ENCODE measurements at regions not wholly inside any gene's neighbourhood (a gene's known extent, or its start where the extent isn't known, plus 50 kb on each side); places are given as distances from the start of the nearest gene placed in this dataset.

GRCh38 chr9:1457460-1457859 lies 407.3 kb downstream of the DMRT2 start:
- Histone ChIP-seq H3K79me2 (ENCODE audit: insufficient read depth, low read depth, low read length) (no peaks in the 10 kb centered on the region), H3K4me3 (ENCODE audit: low read depth, low read length, poor library complexity, severe bottlenecking) (no peak overlapping the region), H3K27ac (ENCODE audit: low read depth, low read length, poor library complexity, severe bottlenecking) (no peak overlapping the region), H3K36me3 (ENCODE audit: insufficient read depth, low read length) (no peaks in the 10 kb centered on the region), H3K9me3 (ENCODE audit: low read length) (no peaks in the 10 kb centered on the region), H3K4me1 (ENCODE audit: insufficient read depth, low read length, poor library complexity, severe bottlenecking) (no peaks in the 10 kb centered on the region), H3K9me2 (ENCODE audit: insufficient read depth, low read length) (no peaks in the 10 kb centered on the region), H4K20me1 (ENCODE audit: insufficient read depth, low read length) (no peaks in the 10 kb centered on the region), H2AFZ (ENCODE audit: low read length) (no peak overlapping the region), H3K4me2 (ENCODE audit: low read length) (no peak overlapping the region)
- no peak for DNase-seq (ENCODE audit: low spot score)
- intact Hi-C loops (cut with micrococcal nuclease; ENCODE audit: unreplicated experiment): no loop called here
- ChIA-PET CTCF (ENCODE audit: unreplicated experiment) (no interaction called here), POLR2A (interaction anchor here (0.5 kb wide), 1 partner anchor 14 kb away, joined by 3 read pairs; no protein-coding TSS in a partner anchor)
- BruUV-seq (replicated peaks): no TSS peak
- TF ChIP-seq CTCF (conservative IDR thresholded peaks at IDR 0.05; ENCODE audit: low read length): no peak
- no peak for TF ChIP-seq EZH2phosphoT487 (IDR thresholded peaks at IDR 0.05; ENCODE audit: borderline replicate concordance, low read depth, low read length)

- Histone ChIP-seq H3K4me3 (ENCODE audit: low read depth, low read length, poor library complexity, severe bottlenecking) (no peak overlapping the region), H3K79me2 (ENCODE audit: insufficient read depth, low read depth, low read length) (no peaks in the 10 kb centered on the region), H2AFZ (ENCODE audit: low read length) (no peak overlapping the region), H3K27ac (ENCODE audit: low read depth, low read length, poor library complexity, severe bottlenecking) (no peak overlapping the region), H3K4me1 (ENCODE audit: insufficient read depth, low read length, poor library complexity, severe bottlenecking) (no peaks in the 10 kb centered on the region), H4K20me1 (ENCODE audit: insufficient read depth, low read length) (no peaks in the 10 kb centered on the region), H3K9me2 (ENCODE audit: insufficient read depth, low read length) (no peaks in the 10 kb centered on the region), H3K9me3 (ENCODE audit: low read length) (no peaks in the 10 kb centered on the region), H3K4me2 (ENCODE audit: low read length) (no peak overlapping the region), H3K36me3 (ENCODE audit: insufficient read depth, low read length) (no peaks in the 10 kb centered on the region)
- CTCF ChIA-PET (ENCODE audit: unreplicated experiment): no interaction called here
- TF ChIP-seq CTCF (conservative IDR thresholded peaks at IDR 0.05; ENCODE audit: low read length) (no peak), EZH2phosphoT487 (IDR thresholded peaks at IDR 0.05; ENCODE audit: borderline replicate concordance, low read depth, low read length) (no peak)
- BruUV-seq (replicated peaks): no TSS peak
- DNase-seq (ENCODE audit: low spot score): no peak
- POLR2A ChIA-PET: interaction anchor here (0.6 kb wide), 1 partner anchor 63 kb away, joined by 3 read pairs; no protein-coding TSS in a partner anchor
- intact Hi-C loops (cut with micrococcal nuclease; ENCODE audit: unreplicated experiment): no loop called here
Observed at GRCh38 chr9:1458503-1458902, 408.3 kb downstream of the DMRT2 start.

GRCh38 chr9:1460143-1460769 lies 410.1 kb downstream of the DMRT2 start:
- ChIA-PET CTCF (ENCODE audit: unreplicated experiment) (no interaction called here), POLR2A (no interaction called here)
- intact Hi-C loops (cut with micrococcal nuclease; ENCODE audit: unreplicated experiment): loop anchor here (10.0 kb wide), 1 partner anchor 145 kb away; no protein-coding TSS in a partner anchor
- Histone ChIP-seq H3K9me2 (ENCODE audit: insufficient read depth, low read length) (no peaks in the 10 kb centered on the region), H3K4me1 (ENCODE audit: insufficient read depth, low read length, poor library complexity, severe bottlenecking) (no peaks in the 10 kb centered on the region), H3K4me2 (ENCODE audit: low read length) (no peak overlapping the region), H3K4me3 (ENCODE audit: low read depth, low read length, poor library complexity, severe bottlenecking) (no peak overlapping the region), H2AFZ (ENCODE audit: low read length) (no peak overlapping the region), H3K79me2 (ENCODE audit: insufficient read depth, low read depth, low read length) (no peaks in the 10 kb centered on the region), H3K36me3 (ENCODE audit: insufficient read depth, low read length) (no peaks in the 10 kb centered on the region), H3K27ac (ENCODE audit: low read depth, low read length, poor library complexity, severe bottlenecking) (no peak overlapping the region), H4K20me1 (ENCODE audit: insufficient read depth, low read length) (no peaks in the 10 kb centered on the region), H3K9me3 (ENCODE audit: low read length) (no peaks in the 10 kb centered on the region)
- no TSS peak for BruUV-seq (replicated peaks)
- TF ChIP-seq EZH2phosphoT487 (IDR thresholded peaks at IDR 0.05; ENCODE audit: borderline replicate concordance, low read depth, low read length) (no peak), CTCF (conservative IDR thresholded peaks at IDR 0.05; ENCODE audit: low read length) (peak; percentile 81)
- DNase-seq (ENCODE audit: low spot score): peak; percentile 19

Data from OCI-LY7 (cell line).